ENCODE measurements at regions not wholly inside any gene's neighbourhood (a gene's known extent, or its start where the extent isn't known, plus 50 kb on each side); places are given as distances from the start of the nearest gene placed in this dataset.

GRCh38 chr1:239920214-239920613, 171.5 kb upstream of the FMN2 start:
- TF ChIP-seq, protein P1, sequence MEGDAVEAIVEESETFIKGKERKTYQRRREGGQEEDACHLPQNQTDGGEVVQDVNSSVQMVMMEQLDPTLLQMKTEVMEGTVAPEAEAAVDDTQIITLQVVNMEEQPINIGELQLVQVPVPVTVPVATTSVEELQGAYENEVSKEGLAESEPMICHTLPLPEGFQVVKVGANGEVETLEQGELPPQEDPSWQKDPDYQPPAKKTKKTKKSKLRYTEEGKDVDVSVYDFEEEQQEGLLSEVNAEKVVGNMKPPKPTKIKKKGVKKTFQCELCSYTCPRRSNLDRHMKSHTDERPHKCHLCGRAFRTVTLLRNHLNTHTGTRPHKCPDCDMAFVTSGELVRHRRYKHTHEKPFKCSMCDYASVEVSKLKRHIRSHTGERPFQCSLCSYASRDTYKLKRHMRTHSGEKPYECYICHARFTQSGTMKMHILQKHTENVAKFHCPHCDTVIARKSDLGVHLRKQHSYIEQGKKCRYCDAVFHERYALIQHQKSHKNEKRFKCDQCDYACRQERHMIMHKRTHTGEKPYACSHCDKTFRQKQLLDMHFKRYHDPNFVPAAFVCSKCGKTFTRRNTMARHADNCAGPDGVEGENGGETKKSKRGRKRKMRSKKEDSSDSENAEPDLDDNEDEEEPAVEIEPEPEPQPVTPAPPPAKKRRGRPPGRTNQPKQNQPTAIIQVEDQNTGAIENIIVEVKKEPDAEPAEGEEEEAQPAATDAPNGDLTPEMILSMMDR (IDR thresholded peaks at IDR 0.05), result no peak
- no peak for TF ChIP-seq POLR2A (IDR thresholded peaks at IDR 0.05)
- no peak for TF ChIP-seq POLR2AphosphoS5 (IDR thresholded peaks at IDR 0.05)
- TF ChIP-seq EP300 (IDR thresholded peaks at IDR 0.05), result no peak
